ENCODE measurements at regions not wholly inside any gene's neighbourhood (a gene's known extent, or its start where the extent isn't known, plus 50 kb on each side); places are given as distances from the start of the nearest gene placed in this dataset.

- TF ChIP-seq EP300 (IDR thresholded peaks at IDR 0.05) (no peak), POLR2A (IDR thresholded peaks at IDR 0.05; ENCODE audit: low read depth) (no peak), POLR2AphosphoS5 (IDR thresholded peaks at IDR 0.05) (no peak), CTCF (IDR thresholded peaks at IDR 0.05) (no peak)
- 91% methylated on average over 3 of the region's 3 CpGs for WGBS
- H3K27me3 ChIP-seq, result no peaks in the 10 kb centered on the region
- H3K9me3 ChIP-seq, result peaks cover 0 to 4% (median 0%) of the 10 kb centered on the region in 4 donors
- no peak for DNase-seq (ENCODE audit: extremely low spot score)
- H3K4me1 ChIP-seq, result no peaks in the 10 kb centered on the region
- intact Hi-C loops (cut with DNase I), result no loop called here
- no peak overlapping the region for H3K27ac ChIP-seq (replicated peaks in 1 of 4)
- no peaks in the 10 kb centered on the region for H3K36me3 ChIP-seq
- H3K4me3 ChIP-seq, result no peak overlapping the region
Measured at GRCh38 chr21:19565587-19565986, 1162.0 kb upstream of the TMPRSS15 start.

GRCh38 chr21:19566975-19567374, 1163.4 kb upstream of the TMPRSS15 start:
- Histone ChIP-seq H3K27me3 (no peaks in the 10 kb centered on the region), H3K4me3 (no peak overlapping the region), H3K36me3 (no peaks in the 10 kb centered on the region), H3K9me3 (peaks cover 0 to 4% (median 0%) of the 10 kb centered on the region in 4 donors), H3K4me1 (no peaks in the 10 kb centered on the region), H3K27ac (replicated peaks in 1 of 4) (no peak overlapping the region)
- TF ChIP-seq POLR2A (IDR thresholded peaks at IDR 0.05; ENCODE audit: low read depth), result no peak
- no peak for TF ChIP-seq EP300 (IDR thresholded peaks at IDR 0.05)
- no peak for TF ChIP-seq CTCF (IDR thresholded peaks at IDR 0.05)
- TF ChIP-seq POLR2AphosphoS5 (IDR thresholded peaks at IDR 0.05), result no peak
- intact Hi-C loops (cut with DNase I), result no loop called here
- DNase-seq (ENCODE audit: extremely low spot score), result no peak

- WGBS, result 52% methylated on average over 3 of the region's 3 CpGs
- Histone ChIP-seq H3K36me3 (no peaks in the 10 kb centered on the region), H3K4me3 (no peak overlapping the region), H3K4me1 (no peaks in the 10 kb centered on the region), H3K27me3 (no peaks in the 10 kb centered on the region), H3K27ac (replicated peaks in 1 of 4) (no peak overlapping the region), H3K9me3 (no peaks in the 10 kb centered on the region)
- intact Hi-C loops (cut with DNase I), result no loop called here
- TF ChIP-seq POLR2A (IDR thresholded peaks at IDR 0.05; ENCODE audit: low read depth), result no peak
- no peak for TF ChIP-seq EP300 (IDR thresholded peaks at IDR 0.05)
- TF ChIP-seq CTCF (IDR thresholded peaks at IDR 0.05), result no peak
- TF ChIP-seq POLR2AphosphoS5 (IDR thresholded peaks at IDR 0.05), result no peak
- no peak for DNase-seq (ENCODE audit: extremely low spot score)
Measured at GRCh38 chr21:19577381-19577780, 1173.8 kb upstream of the TMPRSS15 start.

- H3K9me3 ChIP-seq, result no peaks in the 10 kb centered on the region
- no peaks in the 10 kb centered on the region for H3K27me3 ChIP-seq
- no peaks in the 10 kb centered on the region for H3K4me1 ChIP-seq
- intact Hi-C loops (cut with DNase I), result no loop called here
- no peak overlapping the region for H3K4me3 ChIP-seq
- H3K27ac ChIP-seq (replicated peaks in 1 of 4), result no peak overlapping the region
- H3K36me3 ChIP-seq, result no peaks in the 10 kb centered on the region
- DNase-seq (ENCODE audit: extremely low spot score), result no peak
- no peak for TF ChIP-seq EP300 (IDR thresholded peaks at IDR 0.05)
- TF ChIP-seq CTCF (IDR thresholded peaks at IDR 0.05), result no peak
- no peak for TF ChIP-seq POLR2A (IDR thresholded peaks at IDR 0.05; ENCODE audit: low read depth)
- no peak for TF ChIP-seq POLR2AphosphoS5 (IDR thresholded peaks at IDR 0.05)
Measured at GRCh38 chr21:19590044-19590443, 1186.5 kb upstream of the TMPRSS15 start.

GRCh38 chr21:19603011-19603593, 1199.5 kb upstream of the TMPRSS15 start:
- Histone ChIP-seq H3K9me3 (no peaks in the 10 kb centered on the region), H3K4me3 (no peak overlapping the region), H3K4me1 (no peaks in the 10 kb centered on the region), H3K27ac (replicated peaks in 1 of 4) (no peak overlapping the region), H3K36me3 (no peaks in the 10 kb centered on the region), H3K27me3 (no peaks in the 10 kb centered on the region)
- no peak for DNase-seq (ENCODE audit: extremely low spot score)
- no peak for TF ChIP-seq POLR2AphosphoS5 (IDR thresholded peaks at IDR 0.05)
- WGBS, result 71% methylated on average over 4 of the region's 4 CpGs
- intact Hi-C loops (cut with DNase I), result no loop called here
